Cardiac fibroblast (primary cell): ENCODE measurements at regions not wholly inside any gene's neighbourhood (a gene's known extent, or its start where the extent isn't known, plus 50 kb on each side); places are given as distances from the start of the nearest gene placed in this dataset.
A peak's percentile ranks its signal among the peaks of the same experiment; 100 is the strongest.

Source experiments
- DNase-seq, 2 donors: peaks; one replicate each; pipeline versions ENCODE4 v3.0.0 to v3.0.0-alpha.2; 2010; ENCODE audit warnings: low read depth in 2 of 2
- H3K4me3 ChIP-seq, 2 donors: replicated peaks in 1 of 2; 1 replicate in 1 of 2; 2 replicates in 1 of 2; pipeline ENCODE4 v1.5.1; 2011; ENCODE audit warnings: low read depth in 2 of 2, low read length in 2 of 2, mild to moderate bottlenecking in 2 of 2, moderate library complexity in 1 of 2
- TF ChIP-seq, protein P1 (sequence below): IDR thresholded peaks from one replicate; pipeline ENCODE4 v1.5.1; 2011; ENCODE audit warnings: low read depth, mild to moderate bottlenecking, low read length, inconsistent platforms

DNA sequence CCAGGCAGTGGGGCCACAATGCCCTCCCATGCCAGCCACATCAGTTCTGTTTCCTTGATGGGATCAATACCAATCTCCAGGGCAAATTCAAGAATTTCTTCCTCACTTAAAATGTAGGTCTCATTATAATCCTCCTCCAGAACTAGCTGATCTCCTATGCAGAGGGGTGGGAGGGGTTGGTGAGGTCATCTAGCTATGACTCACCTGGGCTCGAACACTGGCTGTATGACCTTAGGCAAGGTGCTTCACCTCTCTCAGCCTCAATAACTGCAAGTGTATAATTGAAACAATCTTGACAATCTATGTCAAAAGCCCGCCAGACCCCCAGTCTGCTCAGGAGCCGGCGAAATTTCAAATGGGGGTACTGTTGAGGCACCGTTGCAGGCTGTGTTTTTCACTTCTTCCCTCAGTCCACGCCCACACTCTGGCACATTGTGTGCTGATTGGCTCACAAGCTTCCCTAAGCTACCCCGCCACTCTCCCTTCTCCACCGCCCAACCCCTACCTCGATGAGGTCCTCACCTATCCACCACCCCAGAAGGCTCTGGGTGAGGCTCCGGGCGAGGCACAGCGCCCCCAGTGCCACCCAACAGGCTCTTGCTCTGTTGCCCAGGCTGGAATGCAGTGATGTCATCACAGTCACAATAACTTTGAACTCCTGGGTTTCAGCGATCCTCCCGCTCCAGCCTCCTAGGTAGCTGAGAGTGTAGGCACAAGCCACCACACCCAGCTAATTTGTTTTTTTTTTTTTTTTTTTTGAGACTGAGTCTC lies 70.5 kb downstream of the ZNF22 start:
- TF ChIP-seq, protein P1, sequence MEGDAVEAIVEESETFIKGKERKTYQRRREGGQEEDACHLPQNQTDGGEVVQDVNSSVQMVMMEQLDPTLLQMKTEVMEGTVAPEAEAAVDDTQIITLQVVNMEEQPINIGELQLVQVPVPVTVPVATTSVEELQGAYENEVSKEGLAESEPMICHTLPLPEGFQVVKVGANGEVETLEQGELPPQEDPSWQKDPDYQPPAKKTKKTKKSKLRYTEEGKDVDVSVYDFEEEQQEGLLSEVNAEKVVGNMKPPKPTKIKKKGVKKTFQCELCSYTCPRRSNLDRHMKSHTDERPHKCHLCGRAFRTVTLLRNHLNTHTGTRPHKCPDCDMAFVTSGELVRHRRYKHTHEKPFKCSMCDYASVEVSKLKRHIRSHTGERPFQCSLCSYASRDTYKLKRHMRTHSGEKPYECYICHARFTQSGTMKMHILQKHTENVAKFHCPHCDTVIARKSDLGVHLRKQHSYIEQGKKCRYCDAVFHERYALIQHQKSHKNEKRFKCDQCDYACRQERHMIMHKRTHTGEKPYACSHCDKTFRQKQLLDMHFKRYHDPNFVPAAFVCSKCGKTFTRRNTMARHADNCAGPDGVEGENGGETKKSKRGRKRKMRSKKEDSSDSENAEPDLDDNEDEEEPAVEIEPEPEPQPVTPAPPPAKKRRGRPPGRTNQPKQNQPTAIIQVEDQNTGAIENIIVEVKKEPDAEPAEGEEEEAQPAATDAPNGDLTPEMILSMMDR = no peak
- no peak for DNase-seq
- H3K4me3 ChIP-seq = no peak overlapping the region

DNA sequence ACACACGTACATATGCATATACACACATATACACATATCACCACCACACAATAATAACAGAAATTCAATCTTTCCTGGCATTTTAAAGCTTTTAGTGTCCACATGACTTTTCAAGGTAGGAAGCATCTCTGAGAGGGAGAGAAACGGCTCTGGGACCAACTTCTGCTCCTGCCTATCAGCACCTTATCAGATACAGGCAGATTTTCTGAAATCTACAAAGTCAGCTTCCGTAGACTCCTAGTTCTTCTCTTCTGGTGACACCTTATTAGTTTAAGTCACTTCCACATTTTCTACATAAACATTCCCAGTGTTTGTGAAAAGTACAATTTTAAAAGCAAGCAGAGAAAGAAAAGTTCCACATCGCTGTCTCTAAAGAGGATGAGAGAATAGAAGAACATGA lies 74.5 kb downstream of the ZNF22 start:
- TF ChIP-seq, protein P1 = no peak
- no peak overlapping the region for H3K4me3 ChIP-seq
- no peak for DNase-seq

DNA sequence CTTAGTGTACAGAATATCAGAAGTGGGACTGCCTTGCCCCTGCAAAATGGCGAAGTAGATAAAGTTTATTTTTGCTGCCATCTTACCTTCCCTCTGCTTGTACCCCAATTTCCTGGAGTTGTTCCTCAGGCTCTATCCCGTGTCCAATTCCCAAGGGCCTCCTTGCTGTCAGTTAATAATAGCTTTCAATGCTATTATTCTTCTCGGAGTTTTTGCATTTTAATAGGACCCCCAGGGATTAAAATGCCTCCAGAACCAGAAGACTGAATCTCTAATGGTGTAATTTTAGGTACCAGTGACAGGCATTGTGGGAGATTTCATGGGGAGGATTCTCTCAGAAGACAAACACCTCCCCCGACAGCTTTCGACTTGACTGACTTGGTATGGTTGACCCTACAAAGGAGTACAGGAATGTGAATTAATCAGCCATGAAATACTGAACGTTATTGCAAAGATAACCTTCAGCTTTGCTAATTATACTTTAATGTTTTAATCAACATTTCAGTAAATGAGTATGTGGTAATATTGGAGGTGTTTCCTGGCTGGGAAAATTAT lies 75.2 kb downstream of the ZNF22 start:
- H3K4me3 ChIP-seq = no peak overlapping the region
- TF ChIP-seq, protein P1 = no peak
- DNase-seq = no peak

DNA sequence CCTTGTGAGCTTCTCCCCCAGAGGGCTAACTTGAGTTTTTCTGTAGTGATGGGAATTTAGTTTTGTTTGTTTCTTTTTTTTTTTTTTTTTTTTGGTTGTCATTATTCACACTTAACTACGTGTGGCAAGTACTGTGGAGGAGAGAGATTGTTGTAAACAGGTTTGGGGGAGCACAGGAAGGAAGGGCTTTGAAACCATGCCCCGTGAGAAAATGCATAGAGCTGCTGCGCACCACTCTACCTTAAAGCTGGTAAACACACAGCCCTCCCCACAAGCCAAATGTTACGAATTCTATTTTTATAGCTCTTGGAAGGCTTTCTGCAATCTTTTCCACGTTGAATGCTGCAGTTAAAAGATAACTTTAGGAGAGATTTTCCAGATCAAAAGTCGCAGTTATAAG lies 76.2 kb downstream of the ZNF22 start:
- no peak for DNase-seq
- TF ChIP-seq, protein P1 = no peak
- H3K4me3 ChIP-seq = no peak overlapping the region

DNA sequence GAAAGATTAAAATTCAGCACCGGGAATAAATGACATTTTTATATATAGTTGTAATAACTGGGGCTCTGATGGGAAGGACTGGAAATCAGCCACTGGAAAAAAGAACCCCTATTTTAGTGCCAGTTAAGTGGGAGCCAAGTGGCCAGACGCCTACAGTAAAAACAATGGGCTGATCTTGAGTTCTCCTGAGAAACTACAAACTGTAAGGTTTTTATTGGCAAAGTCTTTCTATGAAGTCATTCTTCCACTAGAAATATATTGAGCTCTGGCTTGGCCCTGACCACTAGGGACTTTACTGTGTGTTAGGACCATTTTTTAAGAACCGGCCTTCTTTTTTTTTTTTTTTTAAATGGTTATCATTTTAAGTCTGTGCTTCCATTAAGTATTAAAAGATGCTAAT lies 79.6 kb downstream of the ZNF22 start:
- no peak overlapping the region for H3K4me3 ChIP-seq
- DNase-seq = peak in 1 of 2 donors; percentile 48
- TF ChIP-seq, protein P1 = peak; percentile 9

DNA sequence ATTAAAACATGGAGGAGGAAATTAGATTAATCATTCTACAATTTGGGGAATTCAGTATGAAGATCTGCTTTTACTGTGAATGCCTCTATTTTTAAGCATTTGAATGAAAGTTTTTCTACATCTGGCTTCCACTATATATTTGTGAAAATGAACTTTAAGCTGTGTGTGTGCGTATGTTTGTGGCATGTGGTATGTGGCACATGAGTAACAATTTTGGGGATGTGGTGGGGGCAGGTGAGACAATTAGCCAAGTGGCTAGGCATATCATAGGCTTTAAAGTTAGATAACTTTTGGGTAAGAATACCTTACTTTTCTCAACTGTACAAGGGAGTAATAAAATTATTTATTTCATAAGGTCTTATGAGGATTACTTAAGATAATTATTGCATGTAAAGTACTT lies 81.5 kb downstream of the ZNF22 start:
- TF ChIP-seq, protein P1 = no peak
- H3K4me3 ChIP-seq = no peak overlapping the region
- DNase-seq = no peak

DNA sequence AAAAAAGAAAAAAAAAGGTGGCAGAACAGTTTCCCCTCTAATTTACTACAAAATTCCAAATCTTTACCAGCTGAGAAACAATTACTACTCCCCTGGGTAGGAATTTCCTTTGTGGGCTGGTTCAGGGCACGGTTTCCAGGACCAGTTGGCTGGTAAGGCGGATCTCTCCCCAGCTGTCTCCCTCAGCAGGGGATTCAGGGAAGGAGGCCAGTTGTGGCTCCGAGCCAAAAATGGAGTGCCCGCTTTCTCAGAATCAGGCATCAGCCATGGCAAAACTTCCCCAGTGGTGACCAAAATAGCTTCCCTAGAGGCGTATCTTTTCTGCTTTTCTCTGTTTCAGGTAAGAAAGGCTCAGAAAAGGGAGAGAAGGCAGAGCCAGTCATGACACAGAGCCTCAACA lies 91.2 kb downstream of the ZNF22 start:
- H3K4me3 ChIP-seq = no peak overlapping the region
- TF ChIP-seq, protein P1 = no peak
- DNase-seq = no peak
